ENCODE measurements at regions not wholly inside any gene's neighbourhood (a gene's known extent, or its start where the extent isn't known, plus 50 kb on each side); places are given as distances from the start of the nearest gene placed in this dataset.

DNA sequence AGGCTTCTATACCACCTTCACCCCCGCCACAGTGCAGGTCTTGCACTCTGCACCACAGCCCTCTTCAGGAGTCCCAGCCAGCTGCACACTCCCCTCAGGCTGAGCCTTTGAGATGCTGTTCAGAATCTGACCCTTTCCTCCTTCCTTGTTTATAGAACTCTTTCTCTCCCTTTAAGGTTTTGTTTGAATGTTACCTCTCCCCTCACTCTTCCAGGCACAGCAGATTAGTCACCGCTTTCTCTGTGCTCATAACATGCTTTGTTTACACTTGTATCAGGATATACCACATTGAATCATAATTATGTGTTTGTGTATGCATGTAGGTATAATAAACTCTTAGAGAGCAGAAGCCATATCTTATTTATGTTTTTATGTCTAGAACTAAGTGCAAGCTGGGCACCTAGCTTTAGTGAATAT is 168.4 kb upstream of the BCL6 start:
- TF ChIP-seq, protein P1, sequence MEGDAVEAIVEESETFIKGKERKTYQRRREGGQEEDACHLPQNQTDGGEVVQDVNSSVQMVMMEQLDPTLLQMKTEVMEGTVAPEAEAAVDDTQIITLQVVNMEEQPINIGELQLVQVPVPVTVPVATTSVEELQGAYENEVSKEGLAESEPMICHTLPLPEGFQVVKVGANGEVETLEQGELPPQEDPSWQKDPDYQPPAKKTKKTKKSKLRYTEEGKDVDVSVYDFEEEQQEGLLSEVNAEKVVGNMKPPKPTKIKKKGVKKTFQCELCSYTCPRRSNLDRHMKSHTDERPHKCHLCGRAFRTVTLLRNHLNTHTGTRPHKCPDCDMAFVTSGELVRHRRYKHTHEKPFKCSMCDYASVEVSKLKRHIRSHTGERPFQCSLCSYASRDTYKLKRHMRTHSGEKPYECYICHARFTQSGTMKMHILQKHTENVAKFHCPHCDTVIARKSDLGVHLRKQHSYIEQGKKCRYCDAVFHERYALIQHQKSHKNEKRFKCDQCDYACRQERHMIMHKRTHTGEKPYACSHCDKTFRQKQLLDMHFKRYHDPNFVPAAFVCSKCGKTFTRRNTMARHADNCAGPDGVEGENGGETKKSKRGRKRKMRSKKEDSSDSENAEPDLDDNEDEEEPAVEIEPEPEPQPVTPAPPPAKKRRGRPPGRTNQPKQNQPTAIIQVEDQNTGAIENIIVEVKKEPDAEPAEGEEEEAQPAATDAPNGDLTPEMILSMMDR (IDR thresholded peaks at IDR 0.05): no peak
- no peak for TF ChIP-seq POLR2A (IDR thresholded peaks at IDR 0.05)

Data from lower leg skin (tissue), 3 donors.